Uterus (tissue), 3 donors: ENCODE measurements at regions not wholly inside any gene's neighbourhood (a gene's known extent, or its start where the extent isn't known, plus 50 kb on each side); places are given as distances from the start of the nearest gene placed in this dataset.

Experiments used
- DNase-seq, 2 donors: peaks; one replicate each; pipeline ENCODE4 v3.0.0-alpha.2; 2019 to 2020
- H3K27ac ChIP-seq, 2 donors: fragments of 200-600 bp; sonication (generic); 1 replicate in 1 of 2; 2 replicates in 1 of 2; pipeline ENCODE4 v1.5.1; 2016 to 2018
- H3K27me3 ChIP-seq, 2 donors: fragments of 200-600 bp; sonication (generic); one replicate each; pipeline ENCODE4 v1.5.1; 2018 to 2019; ENCODE audit warnings: control low read depth in 1 of 2
- H3K36me3 ChIP-seq, 2 donors: fragments of 200-600 bp; sonication (generic); one replicate each; pipeline ENCODE4 v1.5.1; 2019; ENCODE audit warnings: control low read depth in 1 of 2
- H3K4me1 ChIP-seq, 2 donors: fragments of 200-600 bp; sonication (generic); one replicate each; pipeline ENCODE4 v1.5.1; 2018 to 2019; ENCODE audit warnings: control low read depth in 1 of 2
- H3K4me3 ChIP-seq, 2 donors: fragments of 200-600 bp; sonication (generic); 1 replicate in 1 of 2; 2 replicates in 1 of 2; pipeline ENCODE4 v1.5.1; 2018 to 2019; ENCODE audit warnings: mild to moderate bottlenecking in 1 of 2
- H3K9me3 ChIP-seq, 2 donors: fragments of 200-600 bp; sonication (generic); one replicate each; pipeline ENCODE4 v1.5.1; 2019; ENCODE audit warnings: control low read depth in 1 of 2
- CTCF ChIP-seq, 4 experiments: fragments of 200-600 bp in 2 of 4; fragments of 450-650 bp in 2 of 4; sonication (generic) in 2 of 4; IDR thresholded peaks; one replicate each; pipeline ENCODE4 v1.5.1; 2016 to 2019; ENCODE audit warnings: antibody characterized with exemption in 4 of 4, mild to moderate bottlenecking in 2 of 4, moderate library complexity in 1 of 4
- POLR2A ChIP-seq, 2 donors: fragments of 450-650 bp; IDR thresholded peaks; one replicate each; pipeline ENCODE4 v1.6.1; 2016; ENCODE audit warnings: antibody characterized with exemption in 2 of 2, mild to moderate bottlenecking in 1 of 2, moderate library complexity in 1 of 2
- intact Hi-C: fragments of 100-400 bp; cut with DNase I; formaldehyde crosslinking; loops from one replicate; pipeline ENCODE4 v1.15.1; 2023; ENCODE audit warnings: low total_unique reads
- donor health status: DM: yes; HTN: yes; CAD: no.

- intact Hi-C loops, result no loop called here
- Histone ChIP-seq H3K36me3 (no peaks in the 10 kb centered on the region), H3K27ac (no peak overlapping the region), H3K4me3 (no peak overlapping the region), H3K9me3 (no peaks in the 10 kb centered on the region), H3K4me1 (no peaks in the 10 kb centered on the region), H3K27me3 (no peaks in the 10 kb centered on the region)
- no peak for DNase-seq
- TF ChIP-seq CTCF (IDR thresholded peaks at IDR 0.05) (no peak), POLR2A (IDR thresholded peaks at IDR 0.05) (no peak)
Observed at GRCh38 chr1:98452162-98452561, 209.4 kb upstream of the SNX7 start.

GRCh38 chr1:98441281-98441680, 220.2 kb upstream of the SNX7 start:
- H3K9me3 ChIP-seq, result no peaks in the 10 kb centered on the region
- no peak for DNase-seq
- intact Hi-C loops, result no loop called here
- H3K27ac ChIP-seq, result no peak overlapping the region
- H3K4me3 ChIP-seq, result no peak overlapping the region
- no peaks in the 10 kb centered on the region for H3K4me1 ChIP-seq
- no peaks in the 10 kb centered on the region for H3K36me3 ChIP-seq
- TF ChIP-seq POLR2A (IDR thresholded peaks at IDR 0.05) (no peak), CTCF (IDR thresholded peaks at IDR 0.05) (no peak)
- H3K27me3 ChIP-seq, result no peaks in the 10 kb centered on the region

- intact Hi-C loops, result no loop called here
- no peaks in the 10 kb centered on the region for H3K4me1 ChIP-seq
- H3K4me3 ChIP-seq, result no peak overlapping the region
- no peaks in the 10 kb centered on the region for H3K27me3 ChIP-seq
- DNase-seq, result no peak
- TF ChIP-seq CTCF (IDR thresholded peaks at IDR 0.05), result no peak
- no peak for TF ChIP-seq POLR2A (IDR thresholded peaks at IDR 0.05)
- H3K36me3 ChIP-seq, result no peaks in the 10 kb centered on the region
- no peaks in the 10 kb centered on the region for H3K9me3 ChIP-seq
- no peak overlapping the region for H3K27ac ChIP-seq
Observed at GRCh38 chr1:98439471-98439870, 222.1 kb upstream of the SNX7 start.

GRCh38 chr1:98437540-98437939, 224.0 kb upstream of the SNX7 start:
- intact Hi-C loops, result no loop called here
- H3K9me3 ChIP-seq, result no peaks in the 10 kb centered on the region
- H3K27me3 ChIP-seq, result no peaks in the 10 kb centered on the region
- DNase-seq, result no peak
- no peaks in the 10 kb centered on the region for H3K4me1 ChIP-seq
- no peaks in the 10 kb centered on the region for H3K36me3 ChIP-seq
- no peak overlapping the region for H3K4me3 ChIP-seq
- H3K27ac ChIP-seq, result no peak overlapping the region
- TF ChIP-seq POLR2A (IDR thresholded peaks at IDR 0.05) (no peak), CTCF (IDR thresholded peaks at IDR 0.05) (no peak)

- intact Hi-C loops, result no loop called here
- TF ChIP-seq CTCF (IDR thresholded peaks at IDR 0.05) (no peak), POLR2A (IDR thresholded peaks at IDR 0.05) (no peak)
Observed at GRCh38 chr1:98437011-98437410, 224.5 kb upstream of the SNX7 start.

More at GRCh38 chr1:98437011-98437410, 224.5 kb upstream of the SNX7 start:
- no peaks in the 10 kb centered on the region for H3K36me3 ChIP-seq
- H3K27me3 ChIP-seq, result no peaks in the 10 kb centered on the region
- DNase-seq, result no peak
- no peaks in the 10 kb centered on the region for H3K4me1 ChIP-seq
- no peak overlapping the region for H3K4me3 ChIP-seq
- no peaks in the 10 kb centered on the region for H3K9me3 ChIP-seq
- H3K27ac ChIP-seq, result no peak overlapping the region
